Activated T-helper 2 cell treated with anti-CD3 and anti-CD28 coated beads, Interferon-gamma antibody, Interleukin-2, Interleukin-4, amounts not matched to agents 10 μg/mL and 5 μg/mL and 100 μg/mL, durations not matched to agents 14 hours and 24 hours and 36 hours (primary cell): ENCODE measurements at regions not wholly inside any gene's neighbourhood (a gene's known extent, or its start where the extent isn't known, plus 50 kb on each side); places are given as distances from the start of the nearest gene placed in this dataset.

Source experiments
- DNase-seq: peaks from one replicate; pipeline ENCODE4 v3.0.0; 2021; ENCODE audit warnings: low spot score
- H3K27ac Mint-ChIP-seq: one replicate; pipeline ENCODE4 v1.8.0; 2021; ENCODE audit warnings: mixed read lengths
- H3K27me3 Mint-ChIP-seq: one replicate; pipeline ENCODE4 v1.8.0; 2021; ENCODE audit warnings: low read depth, mixed read lengths
- H3K36me3 Mint-ChIP-seq: one replicate; pipeline ENCODE4 v1.8.0; 2021; ENCODE audit warnings: low read depth, mixed read lengths
- H3K4me1 Mint-ChIP-seq: one replicate; pipeline ENCODE4 v1.8.0; 2021; ENCODE audit warnings: low read depth, mixed read lengths
- H3K4me3 Mint-ChIP-seq: one replicate; pipeline ENCODE4 v1.8.0; 2021; ENCODE audit warnings: low read depth, mild to moderate bottlenecking, moderate library complexity, mixed read lengths
- H3K9me3 Mint-ChIP-seq: one replicate; pipeline ENCODE4 v1.8.0; 2021; ENCODE audit warnings: mixed read lengths
- intact Hi-C: fragments of 100-400 bp; cut with micrococcal nuclease; formaldehyde crosslinking; loops from one replicate; pipeline ENCODE4 v1.15.1; 2023

GRCh38 chrX:80334583-80334982 is 85.7 kb upstream of the TENT5D start:
- no peaks in the 10 kb centered on the region for H3K27me3 Mint-ChIP-seq
- no peak overlapping the region for H3K27ac Mint-ChIP-seq
- intact Hi-C loops, result no loop called here
- H3K4me1 Mint-ChIP-seq, result no peaks in the 10 kb centered on the region
- H3K4me3 Mint-ChIP-seq, result peak overlapping the region; percentile 26
- no peaks in the 10 kb centered on the region for H3K9me3 Mint-ChIP-seq
- H3K36me3 Mint-ChIP-seq, result no peaks in the 10 kb centered on the region
- no peak for DNase-seq

- H3K4me3 Mint-ChIP-seq, result peak overlapping the region; percentile 26
- intact Hi-C loops, result no loop called here
- no peaks in the 10 kb centered on the region for H3K36me3 Mint-ChIP-seq
- no peak for DNase-seq
- no peaks in the 10 kb centered on the region for H3K9me3 Mint-ChIP-seq
- no peaks in the 10 kb centered on the region for H3K27me3 Mint-ChIP-seq
- H3K4me1 Mint-ChIP-seq, result no peaks in the 10 kb centered on the region
- H3K27ac Mint-ChIP-seq, result no peak overlapping the region
Measured at GRCh38 chrX:80335062-80335830, 85.0 kb upstream of the TENT5D start.

- H3K27me3 Mint-ChIP-seq, result no peaks in the 10 kb centered on the region
- no peak for DNase-seq
- intact Hi-C loops, result no loop called here
- no peak overlapping the region for H3K27ac Mint-ChIP-seq
- H3K4me3 Mint-ChIP-seq, result no peak overlapping the region
- no peaks in the 10 kb centered on the region for H3K4me1 Mint-ChIP-seq
- H3K36me3 Mint-ChIP-seq, result no peaks in the 10 kb centered on the region
- no peaks in the 10 kb centered on the region for H3K9me3 Mint-ChIP-seq
Measured at GRCh38 chrX:80354966-80355465, 65.2 kb upstream of the TENT5D start.
